AG20443 (cell line): ENCODE measurements at regions not wholly inside any gene's neighbourhood (a gene's known extent, or its start where the extent isn't known, plus 50 kb on each side); places are given as distances from the start of the nearest gene placed in this dataset.

Experiments used
- DNase-seq: peaks from one replicate; pipeline ENCODE4 v3.0.0; 2012; ENCODE audit warnings: low spot score, mixed read lengths

- DNase-seq: no peak
Measured at GRCh38 chr5:68352166-68352565, 136.6 kb downstream of the PIK3R1 start.

GRCh38 chr5:68353605-68354004 lies 138.0 kb downstream of the PIK3R1 start:
- no peak for DNase-seq

GRCh38 chr5:68354315-68354714 lies 138.8 kb downstream of the PIK3R1 start:
- DNase-seq: no peak

- no peak for DNase-seq
Measured at GRCh38 chr5:68356216-68356615, 140.7 kb downstream of the PIK3R1 start.

DNA sequence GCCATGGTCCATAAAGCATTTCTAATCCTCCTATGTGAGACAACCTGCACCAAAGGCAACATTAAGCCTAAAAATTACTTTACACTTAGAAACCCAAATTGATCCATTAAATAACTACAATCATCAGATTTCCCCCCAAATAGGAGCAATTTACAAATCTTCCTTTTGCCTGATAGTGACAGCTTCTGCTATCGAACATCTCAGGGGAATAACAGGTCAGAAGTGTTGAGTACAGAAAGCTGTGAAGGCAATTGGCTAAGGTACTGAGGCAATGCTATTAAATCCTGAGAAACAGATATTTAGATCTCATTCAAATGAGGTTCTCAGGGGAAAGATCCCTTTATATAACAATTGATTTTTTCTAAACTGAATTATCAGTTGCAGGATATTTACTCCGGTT lies 141.1 kb downstream of the PIK3R1 start:
- DNase-seq: no peak

GRCh38 chr5:68359699-68360098 lies 144.1 kb downstream of the PIK3R1 start:
- DNase-seq: no peak

DNA sequence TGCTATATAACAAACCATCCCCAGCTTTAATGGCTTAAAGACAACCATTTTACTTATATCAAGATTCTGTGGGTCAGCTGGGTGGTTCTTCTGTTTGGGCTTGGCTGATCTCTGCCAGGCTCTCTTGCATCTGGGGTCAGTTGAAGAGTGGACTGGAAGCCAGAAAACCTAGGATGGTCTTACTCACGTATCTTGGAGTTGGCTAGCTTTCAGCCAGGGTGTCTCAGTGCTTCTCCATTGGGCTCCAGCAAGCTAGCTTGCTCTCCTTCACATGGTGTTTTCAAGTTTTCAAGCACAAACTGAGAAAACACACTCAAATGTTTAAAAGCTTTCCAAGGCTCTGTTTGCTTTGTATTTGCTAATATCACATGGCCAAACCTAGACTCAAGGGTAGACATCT lies 146.8 kb downstream of the PIK3R1 start:
- no peak for DNase-seq

DNA sequence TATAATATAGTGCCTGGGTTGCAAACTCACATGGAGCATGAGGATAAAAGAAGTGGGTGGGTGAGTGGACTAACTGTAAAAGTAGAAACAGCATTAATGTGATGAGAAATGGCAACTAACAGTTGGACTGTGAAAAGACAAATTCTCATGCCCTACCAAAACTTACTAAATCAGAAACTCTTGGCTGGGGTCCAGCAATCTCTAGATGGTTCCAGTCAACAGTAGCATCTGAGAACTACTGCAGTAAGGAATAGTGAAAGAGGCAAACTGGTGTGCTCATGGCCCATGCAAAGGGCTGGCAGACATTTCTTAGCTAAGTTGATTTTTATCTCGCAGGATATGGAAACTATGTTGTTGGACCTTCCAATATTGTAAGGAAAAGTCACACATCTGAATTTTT lies 150.3 kb downstream of the PIK3R1 start:
- DNase-seq: no peak

GRCh38 chr5:68367287-68367686 lies 151.7 kb downstream of the PIK3R1 start:
- no peak for DNase-seq

DNA sequence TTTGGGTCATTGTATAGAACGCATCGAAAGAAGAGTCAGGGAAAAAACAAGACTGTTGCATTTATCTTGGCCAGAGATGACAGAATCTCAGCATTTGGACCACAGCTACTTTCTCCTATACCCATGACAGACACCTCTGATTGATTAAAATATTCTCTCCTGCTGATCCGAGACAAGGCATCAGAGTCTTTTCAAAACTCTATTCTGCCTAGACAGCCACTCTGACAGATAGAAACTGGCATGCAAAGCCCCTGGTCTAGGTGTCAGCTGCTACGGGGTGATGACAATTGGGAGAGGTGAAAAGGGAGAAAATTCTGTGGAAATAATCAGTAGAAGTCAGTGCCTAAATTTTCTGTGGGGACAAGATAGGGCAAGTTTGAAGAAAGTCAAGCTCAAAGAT lies 152.2 kb downstream of the PIK3R1 start:
- no peak for DNase-seq

GRCh38 chr5:68368311-68369022 lies 152.9 kb downstream of the PIK3R1 start:
- no peak for DNase-seq

DNA sequence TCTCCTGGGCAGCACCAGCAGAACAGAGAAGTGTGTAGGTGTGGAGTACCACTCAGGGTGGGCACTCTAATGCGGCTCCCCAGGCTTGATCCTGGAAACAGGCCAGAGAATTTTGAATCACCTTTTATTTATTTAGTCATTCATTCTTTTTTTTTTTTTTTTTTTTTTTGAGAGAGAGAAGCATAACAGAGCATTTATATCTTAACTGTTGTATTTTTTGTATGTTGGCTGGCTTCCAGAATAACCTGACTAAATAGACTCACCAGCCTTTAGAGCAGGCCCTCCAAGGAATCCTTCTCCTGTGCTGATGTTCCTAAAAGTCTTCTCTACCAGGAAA lies 153.4 kb downstream of the PIK3R1 start:
- no peak for DNase-seq

- no peak for DNase-seq
Measured at GRCh38 chr5:68369457-68370125, 154.0 kb downstream of the PIK3R1 start.

GRCh38 chr5:68370196-68370595 lies 154.6 kb downstream of the PIK3R1 start:
- no peak for DNase-seq

DNA sequence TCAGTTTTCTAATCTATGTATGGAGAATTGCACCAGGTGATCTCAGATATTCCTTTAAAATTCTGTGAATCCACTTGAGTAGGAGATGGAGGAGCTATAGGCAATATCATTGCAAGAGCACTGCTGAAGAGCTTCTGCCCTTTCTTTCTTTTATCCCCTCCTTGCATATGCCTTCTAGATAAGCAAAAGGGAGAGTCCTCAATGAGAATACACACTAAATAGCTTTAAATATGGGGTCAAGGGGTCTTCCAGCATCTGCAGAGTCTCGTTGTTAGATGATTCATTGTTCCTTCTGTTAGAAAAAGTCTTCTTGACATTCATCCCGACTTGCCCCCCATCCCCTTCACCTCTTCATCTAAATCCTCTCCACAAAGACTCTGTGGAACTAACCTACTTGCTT lies 156.1 kb downstream of the PIK3R1 start:
- no peak for DNase-seq

GRCh38 chr5:68372161-68372560 lies 156.6 kb downstream of the PIK3R1 start:
- DNase-seq: no peak

DNA sequence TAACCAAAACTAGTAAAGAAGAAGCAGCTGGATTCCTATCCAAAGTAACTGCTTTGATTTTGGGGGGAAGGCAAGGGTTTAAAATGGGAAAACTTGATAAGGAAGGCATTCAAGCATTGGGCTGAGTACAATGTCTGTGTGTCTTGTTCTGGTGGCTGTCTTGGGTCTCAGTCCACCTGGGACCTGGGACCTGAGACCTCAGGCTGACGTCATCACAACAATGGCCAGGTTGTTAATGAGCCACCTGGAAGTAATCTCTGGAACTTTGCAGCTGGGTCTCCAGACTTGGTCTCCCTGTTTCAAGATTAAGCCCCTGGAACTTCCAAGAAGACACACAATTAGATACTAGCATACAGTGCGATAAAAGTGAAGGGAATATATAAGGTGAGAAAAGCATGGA lies 157.5 kb downstream of the PIK3R1 start:
- DNase-seq: no peak

GRCh38 chr5:68374796-68375518 lies 159.4 kb downstream of the PIK3R1 start:
- no peak for DNase-seq

DNA sequence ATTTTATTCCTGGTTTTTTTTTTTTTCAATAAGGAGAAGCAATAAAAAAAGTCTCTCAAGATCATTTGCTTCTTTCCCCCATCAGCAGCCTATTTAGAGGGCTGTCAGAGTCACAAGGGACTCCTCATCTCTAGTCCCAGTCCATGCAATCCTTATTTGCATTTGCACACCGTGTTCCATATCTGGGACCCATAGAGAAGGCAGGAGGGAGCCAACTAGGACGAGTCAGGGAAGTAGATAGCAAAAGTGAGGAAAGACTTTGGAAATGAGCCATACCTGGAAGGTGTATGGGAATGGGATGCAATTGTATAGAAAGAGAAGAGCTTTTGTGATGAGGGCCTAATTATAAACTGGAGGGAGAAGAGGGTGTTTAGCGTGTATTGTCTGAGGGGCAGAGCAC lies 160.0 kb downstream of the PIK3R1 start:
- no peak for DNase-seq

DNA sequence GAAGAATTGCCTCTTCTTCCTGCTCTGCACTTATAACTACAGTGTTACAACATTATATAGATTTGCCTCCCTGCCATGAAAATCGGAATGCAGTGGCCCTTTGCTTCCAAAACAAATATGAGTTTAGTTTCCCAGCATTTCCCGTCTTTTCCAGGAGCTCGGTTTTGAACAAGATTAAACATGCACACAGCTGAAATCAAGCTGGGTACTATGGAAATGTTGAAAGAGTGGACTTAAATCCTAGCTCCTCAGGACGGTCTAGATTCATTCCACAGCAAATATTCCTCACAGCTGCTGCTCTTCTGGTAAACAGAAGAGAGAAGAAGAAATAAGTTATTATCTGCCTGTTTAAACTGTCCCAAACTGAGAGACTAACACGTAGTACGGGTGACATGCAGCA lies 161.4 kb downstream of the PIK3R1 start:
- DNase-seq: peak; percentile 18

DNA sequence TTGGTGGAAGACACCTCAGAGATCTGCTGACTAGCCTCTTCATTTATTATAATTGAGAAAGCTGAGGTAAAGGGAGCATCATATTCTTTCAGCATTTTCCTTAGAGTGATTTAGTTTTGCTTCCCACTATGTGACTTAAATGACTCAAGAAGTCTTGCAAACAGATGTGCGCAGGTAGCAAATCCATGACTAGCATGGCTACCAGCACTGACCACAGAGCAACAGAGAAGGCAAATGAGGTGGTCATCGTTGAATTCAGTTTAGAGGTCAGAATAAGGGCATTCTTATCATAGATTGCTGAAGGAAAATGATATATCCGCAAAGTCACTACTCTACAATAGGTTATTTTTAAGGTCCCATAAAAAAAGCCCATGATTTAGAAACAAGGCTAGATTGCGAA lies 162.2 kb downstream of the PIK3R1 start:
- DNase-seq: no peak

GRCh38 chr5:68378204-68378820 lies 162.8 kb downstream of the PIK3R1 start:
- no peak for DNase-seq
